Glutamatergic neuron (in vitro differentiated cells): ENCODE measurements at regions not wholly inside any gene's neighbourhood (a gene's known extent, or its start where the extent isn't known, plus 50 kb on each side); places are given as distances from the start of the nearest gene placed in this dataset.

ENCODE experiments used
- DNase-seq: peaks from one replicate; pipeline ENCODE4 v3.0.0; 2022
- H3K27ac Mint-ChIP-seq: one replicate; pipeline ENCODE4 v1.8.0; 2020; ENCODE audit warnings: mild to moderate bottlenecking, mixed read lengths, inconsistent platforms; ENCODE audit not compliant: unreplicated experiment
- H3K27me3 Mint-ChIP-seq: one replicate; pipeline ENCODE4 v1.8.0; 2020; ENCODE audit warnings: mild to moderate bottlenecking, moderate library complexity, mixed read lengths, inconsistent platforms; ENCODE audit not compliant: unreplicated experiment
- H3K36me3 Mint-ChIP-seq: one replicate; pipeline ENCODE4 v1.8.0; 2020; ENCODE audit warnings: mild to moderate bottlenecking, mixed read lengths, inconsistent platforms; ENCODE audit not compliant: unreplicated experiment
- H3K4me1 Mint-ChIP-seq: one replicate; pipeline ENCODE4 v1.8.0; 2020; ENCODE audit warnings: mild to moderate bottlenecking, low read depth, mixed read lengths, inconsistent platforms; ENCODE audit not compliant: unreplicated experiment
- H3K4me3 Mint-ChIP-seq: one replicate; pipeline ENCODE4 v1.8.0; 2020; ENCODE audit warnings: mild to moderate bottlenecking, mixed read lengths, inconsistent platforms; ENCODE audit not compliant: unreplicated experiment
- H3K9me3 Mint-ChIP-seq: one replicate; pipeline ENCODE4 v1.8.0; 2020; ENCODE audit warnings: mild to moderate bottlenecking, moderate library complexity, mixed read lengths, inconsistent platforms; ENCODE audit not compliant: unreplicated experiment
- CTCF ChIP-seq: fragments of 200-600 bp; sonication (generic); IDR thresholded peaks from one replicate; pipeline ENCODE4 v1.5.0; 2021; ENCODE audit not compliant: partially characterized antibody, unreplicated experiment

GRCh38 chr5:128885649-128886255 is 79.5 kb upstream of the SLC27A6 start:
- Mint-ChIP-seq H3K27ac (no peak overlapping the region), H3K4me3 (no peak overlapping the region), H3K9me3 (no peaks in the 10 kb centered on the region), H3K36me3 (no peaks in the 10 kb centered on the region), H3K27me3 (no peaks in the 10 kb centered on the region), H3K4me1 (no peaks in the 10 kb centered on the region)
- TF ChIP-seq CTCF, result no peak
- no peak for DNase-seq

GRCh38 chr5:128895122-128895521 is 70.2 kb upstream of the SLC27A6 start:
- Mint-ChIP-seq H3K4me1 (no peaks in the 10 kb centered on the region), H3K4me3 (no peak overlapping the region), H3K36me3 (no peaks in the 10 kb centered on the region), H3K9me3 (no peaks in the 10 kb centered on the region), H3K27ac (no peak overlapping the region), H3K27me3 (no peaks in the 10 kb centered on the region)
- no peak for DNase-seq
- no peak for TF ChIP-seq CTCF

GRCh38 chr5:128896675-128897074 is 68.6 kb upstream of the SLC27A6 start:
- no peaks in the 10 kb centered on the region for H3K27me3 Mint-ChIP-seq
- no peak overlapping the region for H3K4me3 Mint-ChIP-seq
- TF ChIP-seq CTCF, result no peak
- H3K27ac Mint-ChIP-seq, result no peak overlapping the region
- no peaks in the 10 kb centered on the region for H3K4me1 Mint-ChIP-seq
- no peaks in the 10 kb centered on the region for H3K36me3 Mint-ChIP-seq
- no peak for DNase-seq
- H3K9me3 Mint-ChIP-seq, result no peaks in the 10 kb centered on the region

- no peaks in the 10 kb centered on the region for H3K36me3 Mint-ChIP-seq
- TF ChIP-seq CTCF, result no peak
- H3K27ac Mint-ChIP-seq, result no peak overlapping the region
Measured at GRCh38 chr5:128903550-128903949, 61.7 kb upstream of the SLC27A6 start.

GRCh38 chr5:128904805-128905567 is 60.3 kb upstream of the SLC27A6 start:
- Mint-ChIP-seq H3K9me3 (no peaks in the 10 kb centered on the region), H3K27me3 (no peaks in the 10 kb centered on the region), H3K4me1 (no peaks in the 10 kb centered on the region), H3K4me3 (no peak overlapping the region), H3K27ac (no peak overlapping the region), H3K36me3 (no peaks in the 10 kb centered on the region)
- TF ChIP-seq CTCF, result no peak
- DNase-seq, result no peak

More at GRCh38 chr5:128903550-128903949, 61.7 kb upstream of the SLC27A6 start:
- no peaks in the 10 kb centered on the region for H3K4me1 Mint-ChIP-seq
- no peak for DNase-seq
- H3K27me3 Mint-ChIP-seq, result no peaks in the 10 kb centered on the region
- no peaks in the 10 kb centered on the region for H3K9me3 Mint-ChIP-seq
- H3K4me3 Mint-ChIP-seq, result no peak overlapping the region
